HG03095 (cell line): ENCODE measurements at regions not wholly inside any gene's neighbourhood (a gene's known extent, or its start where the extent isn't known, plus 50 kb on each side); places are given as distances from the start of the nearest gene placed in this dataset.

Experiments
- ATAC-seq: cut with Tn5 transposase; IDR thresholded peaks from one replicate; pipeline ENCODE4 v1.9.1; 2021; ENCODE audit warnings: moderate library complexity; ENCODE audit not compliant: unreplicated experiment

DNA sequence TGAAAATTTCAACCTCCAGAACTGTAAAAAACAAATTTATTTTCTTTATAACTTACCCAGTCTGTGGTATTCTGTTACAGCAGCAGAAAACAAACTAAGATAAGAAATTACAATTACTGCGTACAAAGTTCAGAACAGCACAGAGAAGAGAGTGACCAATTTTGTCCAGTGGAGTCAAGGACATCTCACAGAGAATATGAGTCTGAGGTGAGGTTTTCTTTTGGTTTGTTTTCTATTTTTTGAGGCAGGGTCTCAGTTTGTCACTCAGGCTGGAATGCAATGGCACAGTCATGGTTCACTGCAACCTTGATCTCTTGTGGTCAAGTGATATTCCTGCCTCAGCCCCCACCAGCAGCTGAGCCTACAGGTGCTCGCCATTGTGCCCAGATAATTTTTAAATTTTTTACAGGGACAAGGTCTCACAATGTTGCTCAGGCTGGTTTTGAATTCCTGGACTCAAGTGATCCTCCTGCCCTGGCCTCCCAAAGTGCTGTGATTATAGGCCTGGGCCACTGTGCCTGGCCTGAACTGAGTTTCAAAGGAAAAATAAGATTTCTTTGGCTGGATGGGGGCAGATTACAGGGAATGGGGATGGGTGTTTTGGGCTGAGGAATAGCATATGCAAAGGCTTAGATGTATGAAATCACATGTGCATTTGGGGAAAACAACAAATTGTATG, 201.1 kb upstream of the USP24 start:
- no peak for ATAC-seq

- no peak for ATAC-seq
These were observed 198.1 kb upstream of the USP24 start for GRCh38 chr1:55413286-55413685.

DNA sequence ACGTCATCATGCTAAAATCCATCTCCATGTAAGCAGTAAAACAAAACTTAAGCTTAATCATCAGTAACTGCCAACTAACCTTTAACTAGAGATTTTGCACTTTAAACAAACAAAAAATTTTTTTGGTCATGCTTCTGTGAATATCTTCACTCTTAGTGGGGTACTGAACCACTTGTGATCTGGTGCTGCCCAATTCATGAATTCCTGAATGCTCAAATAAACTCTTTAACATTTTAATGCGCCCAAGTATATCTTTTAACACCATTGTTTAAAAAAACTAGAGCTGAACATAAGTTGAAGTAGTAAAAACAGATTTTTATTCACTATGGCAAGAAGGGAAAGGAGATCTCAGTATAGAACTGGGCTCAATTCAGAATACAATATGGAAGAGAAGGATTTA, 196.9 kb upstream of the USP24 start:
- no peak for ATAC-seq

GRCh38 chr1:55402671-55403464, 187.7 kb upstream of the USP24 start:
- ATAC-seq: no peak

DNA sequence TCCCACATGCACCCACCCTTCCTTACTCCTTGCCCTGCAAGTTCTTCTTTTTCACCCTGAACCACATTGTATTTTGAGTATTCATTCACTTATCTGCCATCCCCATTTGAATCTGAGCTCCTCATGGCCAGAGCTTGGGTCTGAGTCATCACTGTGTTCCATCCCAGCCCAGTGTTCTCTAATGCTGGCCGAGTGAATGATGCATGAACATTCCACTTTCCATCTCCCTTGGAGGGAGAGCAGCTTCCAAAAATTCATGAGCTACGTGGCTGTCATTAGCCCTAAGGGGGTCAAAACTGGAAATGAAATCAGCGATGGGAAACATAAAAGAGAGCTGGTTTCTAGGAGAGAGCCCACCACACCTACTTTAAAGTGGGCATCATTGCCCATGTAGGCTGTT, 187.0 kb upstream of the USP24 start:
- no peak for ATAC-seq

- ATAC-seq: no peak
These were observed 185.3 kb upstream of the USP24 start for GRCh38 chr1:55400508-55400907.

DNA sequence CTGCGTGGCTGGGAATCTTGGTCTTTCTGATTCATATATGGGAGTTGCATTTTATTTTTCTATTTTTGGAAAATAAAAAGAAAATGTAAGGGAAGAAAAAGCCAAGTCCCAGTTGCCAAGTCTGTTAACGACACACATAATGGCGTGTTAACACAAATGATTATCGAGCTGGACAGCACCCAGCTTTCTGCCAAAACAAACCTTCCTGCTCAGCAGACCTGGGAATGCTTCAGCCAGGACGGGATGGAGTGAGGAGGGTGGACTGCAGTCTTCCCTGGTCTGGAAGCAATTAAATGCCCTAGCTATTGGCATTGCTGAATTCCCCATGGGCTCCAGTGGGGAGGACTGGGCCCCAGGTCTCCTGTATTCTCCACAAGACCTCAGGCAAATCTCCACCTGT, 184.2 kb upstream of the USP24 start:
- ATAC-seq: no peak

GRCh38 chr1:55396381-55396891, 181.3 kb upstream of the USP24 start:
- no peak for ATAC-seq

DNA sequence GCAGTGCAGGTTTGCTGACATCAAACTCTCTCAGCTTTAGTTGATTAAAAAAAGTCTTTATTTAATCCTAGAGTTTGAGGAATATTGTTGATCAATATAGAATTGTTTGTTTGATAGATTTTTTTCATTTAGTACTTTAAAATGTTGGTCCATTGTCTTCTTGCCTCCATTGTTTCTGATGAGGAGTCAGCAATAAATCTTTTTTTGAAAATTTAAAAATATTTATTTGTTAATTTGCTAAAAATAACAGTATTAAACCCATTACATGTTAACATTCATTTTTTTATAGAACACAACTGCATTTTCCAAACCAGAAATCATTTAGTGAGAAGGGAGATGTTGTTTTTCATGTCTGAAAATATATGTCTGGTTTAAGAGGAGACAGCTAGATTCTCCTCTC, 173.8 kb upstream of the USP24 start:
- ATAC-seq: no peak

- no peak for ATAC-seq
These were observed 172.0 kb upstream of the USP24 start for GRCh38 chr1:55387145-55387544.

- ATAC-seq: no peak
These were observed 171.3 kb upstream of the USP24 start for GRCh38 chr1:55386456-55386855.

GRCh38 chr1:55385402-55386018, 170.3 kb upstream of the USP24 start:
- ATAC-seq: no peak

DNA sequence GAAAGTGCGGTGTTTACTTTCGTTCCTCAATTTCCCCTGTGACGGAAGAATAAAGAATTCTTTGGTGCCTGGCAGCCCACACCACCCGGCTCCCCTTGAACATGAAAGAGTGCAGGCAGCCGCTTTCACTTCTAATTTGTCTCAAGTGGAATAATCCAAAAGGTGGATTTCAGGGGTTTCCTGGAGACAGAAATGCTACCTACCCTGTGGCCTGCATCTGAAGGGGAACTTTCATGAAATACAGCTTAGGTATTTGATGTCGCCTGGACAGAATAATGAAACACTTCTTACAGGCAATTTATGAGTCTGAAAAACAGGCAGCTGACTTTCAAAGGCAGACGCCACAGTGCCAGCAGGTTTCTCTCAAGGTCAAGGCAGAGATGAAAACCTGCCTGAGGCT, 169.5 kb upstream of the USP24 start:
- ATAC-seq: no peak

GRCh38 chr1:55382806-55383305, 167.7 kb upstream of the USP24 start:
- ATAC-seq: no peak

GRCh38 chr1:55381983-55382382, 166.8 kb upstream of the USP24 start:
- no peak for ATAC-seq

DNA sequence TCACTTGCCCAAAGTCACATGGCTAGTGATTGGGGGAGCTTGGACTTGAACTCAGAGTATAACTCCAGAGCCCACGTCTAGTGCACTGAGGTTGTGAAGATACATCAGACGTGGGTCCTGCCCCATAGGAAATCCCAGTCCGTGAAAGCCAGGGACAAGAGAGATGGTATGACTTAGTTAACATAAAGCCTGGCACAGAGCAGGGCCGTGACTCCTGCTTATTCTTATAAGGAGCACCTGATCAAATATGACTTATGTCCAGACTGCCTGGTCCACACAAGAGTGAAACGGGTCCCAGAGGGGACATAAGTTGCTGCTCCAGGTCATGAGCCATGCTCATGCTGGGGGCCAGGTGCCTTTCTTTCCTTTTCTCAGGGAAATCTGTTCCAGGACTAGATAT, 166.3 kb upstream of the USP24 start:
- ATAC-seq: no peak

- ATAC-seq: no peak
These were observed 165.3 kb upstream of the USP24 start for GRCh38 chr1:55380355-55380970.

- no peak for ATAC-seq
These were observed 163.4 kb upstream of the USP24 start for GRCh38 chr1:55378582-55378981.

DNA sequence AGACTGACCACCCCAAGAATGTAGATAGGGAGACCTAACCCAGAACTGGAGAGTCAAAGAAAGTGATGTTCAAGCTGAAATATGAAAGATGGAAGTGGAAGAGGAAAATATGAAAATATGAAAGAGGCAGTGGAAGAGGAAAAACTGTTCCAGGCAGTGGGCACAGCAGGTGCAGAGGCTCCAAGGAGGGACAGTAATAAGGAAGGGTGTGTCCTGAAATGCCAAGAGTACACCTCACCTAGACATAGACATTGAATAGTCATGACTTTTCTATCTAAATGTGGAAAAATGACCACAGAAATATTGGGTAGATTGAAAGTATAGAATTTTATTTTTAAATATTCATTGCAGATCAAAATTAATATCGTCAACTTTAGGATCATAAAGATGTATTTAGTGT, 161.7 kb upstream of the USP24 start:
- ATAC-seq: no peak

- ATAC-seq: no peak
These were observed 160.6 kb upstream of the USP24 start for GRCh38 chr1:55375617-55376258.
